Activated naive CD4-positive, alpha-beta T cell treated with anti-CD3 and anti-CD28 coated beads, Interleukin-2, amount 50 U/mL, for 24 hours (primary cell): ENCODE measurements at regions not wholly inside any gene's neighbourhood (a gene's known extent, or its start where the extent isn't known, plus 50 kb on each side); places are given as distances from the start of the nearest gene placed in this dataset.

Experiments
- H3K27ac Mint-ChIP-seq: one replicate; pipeline ENCODE4 v1.8.0; 2021; ENCODE audit warnings: mild to moderate bottlenecking, mixed read lengths
- H3K27me3 Mint-ChIP-seq: one replicate; pipeline ENCODE4 v1.8.0; 2021; ENCODE audit warnings: mixed read lengths
- H3K36me3 Mint-ChIP-seq: one replicate; pipeline ENCODE4 v1.8.0; 2021; ENCODE audit warnings: mixed read lengths
- H3K4me1 Mint-ChIP-seq: one replicate; pipeline ENCODE4 v1.8.0; 2021; ENCODE audit warnings: mixed read lengths
- H3K4me3 Mint-ChIP-seq: one replicate; pipeline ENCODE4 v1.8.0; 2021; ENCODE audit warnings: mild to moderate bottlenecking, mixed read lengths
- H3K9me3 Mint-ChIP-seq: one replicate; pipeline ENCODE4 v1.8.0; 2021; ENCODE audit warnings: mixed read lengths

DNA sequence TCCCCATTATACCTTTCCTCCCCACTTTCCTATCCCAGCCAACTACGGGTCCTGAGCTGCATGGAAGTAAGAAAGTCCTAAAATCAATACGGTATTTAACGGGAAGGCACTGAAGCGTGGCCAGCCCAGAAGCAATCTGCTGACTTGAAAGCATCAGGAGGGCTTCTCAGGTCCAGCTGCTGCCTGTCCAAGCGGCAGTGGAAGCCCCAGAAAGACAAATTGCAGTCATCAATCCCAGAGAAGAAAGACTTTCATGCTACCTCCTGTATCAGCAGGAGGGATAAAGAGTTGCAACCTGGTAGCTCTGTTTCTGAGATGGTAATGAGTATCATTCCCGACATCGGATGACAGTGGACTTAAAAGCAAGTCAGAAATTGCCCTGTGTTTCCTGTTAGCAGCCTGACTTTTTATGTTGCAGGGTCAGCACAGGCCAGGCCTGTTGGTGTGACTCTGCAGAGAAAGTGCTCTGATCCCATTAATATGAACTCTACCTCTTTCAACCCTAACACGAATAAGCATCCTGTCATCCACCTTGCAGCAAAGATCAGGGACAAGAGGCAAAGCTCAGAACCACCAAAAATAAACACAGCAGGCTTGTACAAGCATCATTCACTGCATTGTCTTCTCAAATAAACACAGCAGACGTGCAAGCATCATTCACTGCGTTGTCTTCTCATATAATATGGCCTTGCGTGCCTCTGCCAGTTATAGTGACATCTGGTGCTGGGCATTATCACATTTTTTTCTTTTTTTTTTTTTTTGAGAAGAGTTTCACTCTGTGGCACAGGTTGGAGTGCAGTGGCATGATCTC lies 358.6 kb upstream of the CDH11 start:
- no peak overlapping the region for H3K27ac Mint-ChIP-seq
- no peak overlapping the region for H3K4me3 Mint-ChIP-seq
- no peaks in the 10 kb centered on the region for H3K27me3 Mint-ChIP-seq
- H3K36me3 Mint-ChIP-seq: no peaks in the 10 kb centered on the region
- H3K9me3 Mint-ChIP-seq: no peaks in the 10 kb centered on the region
- H3K4me1 Mint-ChIP-seq: no peaks in the 10 kb centered on the region

DNA sequence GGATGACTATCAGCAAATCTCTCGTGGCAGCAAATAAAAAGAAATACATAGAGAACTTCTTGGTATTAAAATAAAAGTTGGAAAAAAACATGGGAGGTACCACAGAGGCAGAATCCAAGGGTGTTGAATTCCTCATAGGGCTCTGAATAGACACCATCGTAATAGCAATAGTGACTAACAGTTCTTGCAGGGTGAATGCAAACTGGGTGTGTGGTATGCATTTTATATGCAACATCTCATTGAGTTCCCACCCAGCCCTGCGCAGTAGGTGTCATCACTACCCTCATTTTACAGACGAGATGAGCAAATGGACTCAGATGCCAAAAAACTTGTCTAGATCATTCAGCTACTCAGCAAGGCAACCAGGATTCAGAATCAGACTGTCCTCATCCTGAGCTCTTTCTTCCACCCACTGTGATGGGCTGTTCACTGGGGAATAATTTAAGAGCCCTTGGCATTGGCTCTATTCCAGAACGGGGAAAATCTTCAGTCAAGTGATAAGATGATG lies 354.6 kb upstream of the CDH11 start:
- Mint-ChIP-seq H3K36me3 (no peaks in the 10 kb centered on the region), H3K27ac (no peak overlapping the region), H3K4me3 (no peak overlapping the region), H3K9me3 (no peaks in the 10 kb centered on the region), H3K4me1 (no peaks in the 10 kb centered on the region), H3K27me3 (no peaks in the 10 kb centered on the region)

DNA sequence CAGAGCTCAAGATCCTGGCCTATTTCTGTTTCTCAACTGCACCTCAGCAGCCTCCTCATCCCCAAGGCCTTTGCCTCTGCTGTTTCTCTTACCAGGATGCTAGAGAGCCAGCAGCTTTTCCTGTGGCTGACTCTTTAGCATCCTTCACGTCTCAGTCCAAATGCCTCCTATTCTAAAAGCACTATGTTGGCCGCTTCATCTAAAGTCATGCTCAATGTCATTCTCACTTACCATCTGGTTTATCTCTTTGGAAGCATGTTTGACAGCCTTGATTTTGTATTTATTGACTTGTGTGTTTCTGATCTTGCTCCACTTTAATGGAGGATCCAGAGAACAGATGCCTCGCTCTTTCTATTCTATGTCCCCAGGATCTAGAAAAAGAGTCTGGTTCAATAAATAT lies 351.8 kb upstream of the CDH11 start:
- no peaks in the 10 kb centered on the region for H3K9me3 Mint-ChIP-seq
- H3K27ac Mint-ChIP-seq: no peak overlapping the region
- H3K4me1 Mint-ChIP-seq: no peaks in the 10 kb centered on the region
- H3K4me3 Mint-ChIP-seq: no peak overlapping the region
- H3K36me3 Mint-ChIP-seq: no peaks in the 10 kb centered on the region
- no peaks in the 10 kb centered on the region for H3K27me3 Mint-ChIP-seq

DNA sequence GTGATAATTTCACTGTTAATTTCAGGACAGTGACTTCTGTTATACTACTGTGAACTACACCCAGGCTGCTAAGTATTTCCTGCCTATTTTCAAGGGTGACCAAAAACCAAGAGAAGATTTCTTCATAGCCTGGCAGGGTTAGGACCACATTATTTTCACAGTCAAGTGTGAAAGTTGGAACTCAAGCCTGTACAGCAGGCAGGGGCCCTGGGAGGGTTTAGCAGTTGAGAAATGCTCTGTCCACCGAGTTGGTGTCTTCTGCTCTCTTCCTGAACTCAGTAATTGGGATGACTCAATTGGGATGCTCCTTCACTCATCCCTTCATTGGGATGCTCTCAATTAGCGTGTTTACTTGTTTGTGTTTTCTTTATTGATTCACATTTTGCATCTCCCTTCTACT lies 347.3 kb upstream of the CDH11 start:
- Mint-ChIP-seq H3K27ac (no peak overlapping the region), H3K27me3 (no peaks in the 10 kb centered on the region), H3K4me3 (no peak overlapping the region)

DNA sequence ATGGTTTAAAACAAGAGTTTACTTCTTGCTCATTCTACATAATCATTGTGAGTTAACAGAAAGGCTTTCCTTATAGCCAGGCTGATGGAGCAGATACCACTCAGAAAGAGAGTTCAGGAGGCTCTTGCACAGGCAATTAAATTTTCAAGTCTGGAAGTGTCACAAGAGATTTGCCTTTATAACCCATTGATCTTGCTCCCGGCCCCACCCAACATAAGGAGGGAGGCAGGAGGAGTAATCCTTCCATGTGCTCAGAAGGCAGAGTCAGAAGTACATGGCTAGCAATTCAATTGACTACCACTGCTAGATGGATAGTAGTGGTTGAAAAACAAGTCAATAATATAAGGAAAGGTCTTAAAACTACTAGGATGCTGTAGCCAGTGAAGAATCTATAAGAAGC lies 346.3 kb upstream of the CDH11 start:
- peaks cover 5% of the 10 kb centered on the region for H3K9me3 Mint-ChIP-seq
- H3K27ac Mint-ChIP-seq: no peak overlapping the region
- no peaks in the 10 kb centered on the region for H3K4me1 Mint-ChIP-seq
- no peaks in the 10 kb centered on the region for H3K27me3 Mint-ChIP-seq
- no peak overlapping the region for H3K4me3 Mint-ChIP-seq
- H3K36me3 Mint-ChIP-seq: no peaks in the 10 kb centered on the region

More for the DNA sequence above, 347.3 kb upstream of the CDH11 start:
- H3K9me3 Mint-ChIP-seq: peaks cover 5% of the 10 kb centered on the region
- no peaks in the 10 kb centered on the region for H3K4me1 Mint-ChIP-seq
- no peaks in the 10 kb centered on the region for H3K36me3 Mint-ChIP-seq

DNA sequence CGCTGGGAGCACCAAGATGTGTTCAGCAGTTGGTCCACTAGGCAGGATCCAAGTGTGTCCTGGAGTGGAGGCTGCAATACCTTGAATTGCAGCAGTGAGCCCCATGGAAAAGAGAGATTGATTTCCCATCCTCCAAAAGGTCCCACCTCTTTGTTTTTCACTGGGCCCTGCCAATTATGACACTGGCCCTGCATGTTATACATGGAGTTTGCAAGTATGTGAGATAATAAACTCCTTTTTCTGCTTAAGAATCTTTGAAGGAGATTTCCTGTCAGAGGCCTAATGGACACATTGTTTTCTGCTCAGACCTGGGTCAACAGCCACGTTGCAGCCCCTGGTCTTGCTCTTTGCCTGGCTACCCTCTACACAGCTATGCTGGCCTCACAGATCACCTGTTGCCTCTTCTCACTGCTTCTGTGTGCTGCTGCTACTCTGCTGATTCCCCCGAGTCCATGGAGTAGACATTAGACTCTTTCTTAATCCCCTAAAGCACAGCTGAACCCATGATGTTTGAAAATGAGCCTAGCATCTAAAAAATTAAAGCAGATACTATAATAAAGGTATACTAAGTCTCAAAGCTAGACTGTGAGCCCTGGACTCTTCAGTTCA lies 341.9 kb upstream of the CDH11 start:
- Mint-ChIP-seq H3K4me1 (no peaks in the 10 kb centered on the region), H3K27me3 (no peaks in the 10 kb centered on the region), H3K4me3 (no peak overlapping the region), H3K27ac (no peak overlapping the region), H3K36me3 (no peaks in the 10 kb centered on the region), H3K9me3 (peaks cover 15% of the 10 kb centered on the region)

DNA sequence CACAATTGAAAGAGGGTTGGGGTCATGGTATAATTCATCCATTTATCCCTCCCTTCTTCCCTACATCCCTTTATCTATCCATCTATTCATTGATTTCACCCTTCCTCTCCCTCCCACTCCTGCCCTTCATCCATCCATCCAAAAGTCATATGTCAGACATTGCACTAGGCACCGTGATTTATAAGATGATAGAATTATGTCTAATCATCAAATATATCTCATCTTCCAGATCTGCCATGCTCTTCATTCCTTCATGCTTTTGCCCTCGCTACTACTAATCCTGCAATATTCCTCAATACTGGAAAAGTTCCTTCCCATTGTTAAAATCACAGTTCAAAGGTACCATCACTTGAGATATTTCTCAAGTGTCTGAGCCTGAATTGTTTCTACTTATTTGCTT lies 335.2 kb upstream of the CDH11 start:
- Mint-ChIP-seq H3K27me3 (no peaks in the 10 kb centered on the region), H3K9me3 (peaks cover 20% of the 10 kb centered on the region), H3K36me3 (no peaks in the 10 kb centered on the region), H3K27ac (no peak overlapping the region), H3K4me1 (no peaks in the 10 kb centered on the region), H3K4me3 (no peak overlapping the region)

DNA sequence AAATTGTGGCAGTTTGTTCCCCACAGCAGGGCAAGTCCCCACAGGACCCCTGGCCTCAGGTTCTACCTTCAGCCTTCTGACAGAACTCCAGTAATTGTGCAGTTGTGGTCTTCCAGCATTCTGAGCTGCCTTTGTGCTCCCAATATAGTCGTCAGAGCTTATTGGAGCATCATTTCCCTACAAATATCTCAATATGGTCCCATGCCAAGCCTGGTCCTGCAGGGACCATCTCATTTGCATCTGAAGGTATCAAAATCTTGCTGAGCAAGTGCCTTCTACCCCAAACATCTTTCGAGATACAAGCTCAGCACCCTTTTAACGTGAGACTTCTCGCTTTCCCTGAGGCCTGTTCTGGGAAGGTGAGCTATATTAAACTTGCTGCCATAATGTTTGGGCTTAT lies 333.9 kb upstream of the CDH11 start:
- H3K36me3 Mint-ChIP-seq: no peaks in the 10 kb centered on the region
- no peaks in the 10 kb centered on the region for H3K27me3 Mint-ChIP-seq
- no peak overlapping the region for H3K27ac Mint-ChIP-seq
- H3K4me1 Mint-ChIP-seq: no peaks in the 10 kb centered on the region
- H3K9me3 Mint-ChIP-seq: peaks cover 14% of the 10 kb centered on the region
- H3K4me3 Mint-ChIP-seq: no peak overlapping the region

DNA sequence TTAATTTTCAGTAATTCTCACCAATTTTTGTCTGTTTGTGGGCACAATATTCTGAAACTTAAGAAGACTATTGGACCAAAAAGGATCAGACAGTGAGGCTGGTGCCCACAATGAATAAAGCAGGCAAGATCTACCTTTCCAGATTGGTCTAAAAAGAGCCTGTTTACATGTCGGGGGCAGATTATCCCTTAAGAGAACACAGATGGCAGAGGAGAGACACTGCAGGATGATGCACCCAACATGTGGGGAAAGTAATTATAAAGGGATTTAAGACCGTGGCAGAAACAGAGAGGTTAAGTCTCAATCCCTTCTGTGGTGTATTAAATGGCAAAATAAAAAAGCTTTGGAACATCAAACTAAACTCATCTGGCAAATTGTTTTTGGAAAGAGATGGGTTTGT lies 331.8 kb upstream of the CDH11 start:
- H3K4me3 Mint-ChIP-seq: no peak overlapping the region
- peaks cover 19% of the 10 kb centered on the region for H3K9me3 Mint-ChIP-seq
- H3K36me3 Mint-ChIP-seq: no peaks in the 10 kb centered on the region
- H3K27ac Mint-ChIP-seq: no peak overlapping the region
- H3K27me3 Mint-ChIP-seq: no peaks in the 10 kb centered on the region
- no peaks in the 10 kb centered on the region for H3K4me1 Mint-ChIP-seq

DNA sequence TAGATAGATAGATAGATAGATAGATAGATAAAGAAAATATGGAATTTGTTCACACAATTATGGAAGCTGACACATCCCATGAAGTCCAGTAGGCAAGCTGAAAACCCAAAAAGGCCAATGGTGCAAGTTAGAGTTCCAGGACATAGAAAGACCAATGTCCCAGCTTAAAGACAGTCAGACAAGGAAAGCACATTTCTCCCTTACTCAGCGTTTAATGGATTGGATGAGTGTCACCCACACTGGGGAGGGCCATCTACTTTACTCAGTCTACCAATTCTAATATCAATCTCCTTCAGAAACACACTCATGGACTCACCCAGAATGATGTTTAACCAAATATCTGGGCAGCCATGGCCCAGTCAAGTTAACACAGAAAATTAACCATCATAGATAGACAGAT lies 327.7 kb upstream of the CDH11 start:
- Mint-ChIP-seq H3K4me3 (no peak overlapping the region), H3K27me3 (no peaks in the 10 kb centered on the region), H3K27ac (no peak overlapping the region)

DNA sequence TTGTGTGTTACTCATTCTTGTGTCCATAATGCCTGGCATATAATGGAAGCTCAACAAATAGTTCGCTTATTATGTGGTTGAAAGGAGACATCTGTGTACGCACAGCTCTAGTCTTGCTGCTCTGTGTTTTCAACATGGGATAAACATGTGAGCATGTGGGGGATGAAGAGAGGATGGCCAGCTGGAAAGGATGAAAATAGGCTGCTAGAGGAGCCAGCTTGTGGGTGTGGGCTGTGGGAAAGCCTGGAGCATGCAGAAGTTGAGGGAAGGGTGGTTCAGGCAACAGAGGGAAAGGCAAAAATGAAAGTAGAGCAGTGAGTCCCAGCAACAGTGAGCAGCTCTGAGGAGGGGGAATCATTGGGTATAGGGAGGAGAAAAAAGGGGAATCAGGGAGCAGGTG lies 324.6 kb upstream of the CDH11 start:
- no peak overlapping the region for H3K27ac Mint-ChIP-seq

More for the DNA sequence above, 327.7 kb upstream of the CDH11 start:
- Mint-ChIP-seq H3K9me3 (peaks cover 15% of the 10 kb centered on the region), H3K36me3 (no peaks in the 10 kb centered on the region), H3K4me1 (no peaks in the 10 kb centered on the region)

DNA sequence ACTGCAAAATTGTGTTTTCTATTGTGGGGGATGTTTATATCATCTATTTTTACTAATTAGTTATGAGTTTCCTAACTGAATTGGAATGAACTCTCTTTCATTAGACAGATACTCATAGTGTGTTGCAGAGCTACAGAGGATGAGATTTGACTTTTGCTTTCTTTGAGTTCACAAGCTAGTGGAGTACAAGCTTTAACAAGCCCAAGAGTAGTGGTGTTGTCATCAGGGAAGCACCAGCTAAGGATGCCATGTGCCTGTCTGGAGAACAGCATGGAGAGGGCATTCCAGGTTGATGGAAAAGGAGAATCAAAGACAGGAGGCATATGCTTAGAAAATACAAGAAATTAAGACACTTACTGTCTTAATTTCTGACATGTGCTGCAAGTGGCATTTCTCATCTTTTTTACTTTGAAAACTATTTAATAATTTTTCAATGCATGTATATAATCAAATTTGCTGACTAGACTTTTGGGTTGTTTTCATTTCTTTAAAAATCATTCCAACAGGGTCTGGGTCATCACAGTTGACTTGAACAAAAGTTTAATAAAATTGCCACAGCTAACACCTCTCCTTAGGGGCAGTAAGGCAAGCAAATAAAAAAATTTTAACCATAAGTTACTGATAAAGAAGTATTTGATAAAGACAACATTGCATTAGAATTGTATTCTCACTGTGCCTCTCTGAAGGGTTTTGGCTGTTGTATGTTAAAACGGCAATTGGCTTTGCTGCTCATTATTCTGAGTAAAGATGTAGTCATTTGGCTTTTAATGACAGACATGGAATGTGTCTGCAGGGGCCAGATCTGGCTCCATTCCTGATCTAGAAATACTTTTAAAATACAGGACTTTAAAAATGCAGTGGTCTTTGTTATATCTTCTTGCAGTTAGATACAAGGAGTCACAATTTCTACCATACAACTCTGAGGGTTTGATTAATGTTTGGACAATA lies 323.7 kb upstream of the CDH11 start:
- Mint-ChIP-seq H3K27ac (no peak overlapping the region), H3K36me3 (no peaks in the 10 kb centered on the region), H3K9me3 (peaks cover 12% of the 10 kb centered on the region), H3K4me1 (no peaks in the 10 kb centered on the region), H3K27me3 (no peaks in the 10 kb centered on the region), H3K4me3 (no peak overlapping the region)

More for the DNA sequence above, 324.6 kb upstream of the CDH11 start:
- Mint-ChIP-seq H3K4me3 (no peak overlapping the region), H3K36me3 (no peaks in the 10 kb centered on the region), H3K9me3 (peaks cover 12% of the 10 kb centered on the region), H3K27me3 (no peaks in the 10 kb centered on the region), H3K4me1 (no peaks in the 10 kb centered on the region)

DNA sequence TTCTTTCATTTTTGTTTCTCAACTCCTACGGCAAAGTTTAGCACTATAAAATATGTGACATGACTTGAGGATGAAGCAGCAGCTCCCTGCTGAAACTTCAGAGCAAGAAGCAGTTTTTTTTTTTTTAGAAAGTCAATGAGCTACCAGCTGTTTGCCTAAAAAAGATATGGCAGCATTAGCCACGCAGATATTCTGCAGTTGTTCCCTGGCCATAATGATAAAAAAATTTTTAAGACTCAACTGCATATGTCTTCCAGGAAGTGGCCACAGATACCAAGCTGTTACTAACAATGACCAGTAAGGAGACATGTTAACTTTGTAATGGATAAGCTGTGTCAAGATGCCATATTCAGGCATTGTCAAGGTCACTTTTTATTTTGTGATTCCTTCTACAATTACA lies 319.6 kb upstream of the CDH11 start:
- no peak overlapping the region for H3K4me3 Mint-ChIP-seq
- no peaks in the 10 kb centered on the region for H3K27me3 Mint-ChIP-seq
- no peaks in the 10 kb centered on the region for H3K4me1 Mint-ChIP-seq
- no peaks in the 10 kb centered on the region for H3K36me3 Mint-ChIP-seq
- H3K27ac Mint-ChIP-seq: no peak overlapping the region
- H3K9me3 Mint-ChIP-seq: peaks cover 6% of the 10 kb centered on the region

DNA sequence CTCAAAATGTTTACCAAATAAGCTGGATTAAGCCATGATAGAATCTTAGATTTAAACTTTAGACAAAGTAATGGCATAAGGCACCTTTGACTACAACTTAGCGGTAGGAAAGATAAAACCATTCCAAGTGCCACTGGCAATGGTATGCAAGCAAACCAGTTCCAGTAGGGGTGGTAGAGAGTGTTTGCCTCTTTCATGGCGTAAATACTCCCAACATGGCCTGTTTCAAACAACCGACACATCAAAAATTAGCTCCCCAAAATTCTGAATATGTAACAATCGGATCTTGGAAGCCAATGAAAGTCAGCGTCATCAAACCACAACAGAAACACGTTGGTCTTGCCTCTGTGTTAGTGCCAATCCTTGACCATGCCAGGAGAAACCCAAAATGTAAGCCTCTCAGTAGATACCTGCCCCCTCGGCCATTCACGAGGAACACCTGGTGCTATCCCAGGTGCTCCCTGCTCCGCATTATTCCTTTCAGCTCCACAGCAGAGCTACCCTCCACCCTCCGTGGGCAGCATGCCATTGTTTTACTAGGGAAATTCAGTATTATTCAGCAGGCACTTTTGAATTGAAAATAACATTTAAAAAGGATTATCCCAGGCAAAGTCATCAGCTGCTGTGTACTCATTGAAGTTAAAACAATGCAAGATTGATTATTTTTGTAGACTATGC lies 307.8 kb upstream of the CDH11 start:
- no peaks in the 10 kb centered on the region for H3K36me3 Mint-ChIP-seq
- no peaks in the 10 kb centered on the region for H3K4me1 Mint-ChIP-seq
- no peaks in the 10 kb centered on the region for H3K27me3 Mint-ChIP-seq

DNA sequence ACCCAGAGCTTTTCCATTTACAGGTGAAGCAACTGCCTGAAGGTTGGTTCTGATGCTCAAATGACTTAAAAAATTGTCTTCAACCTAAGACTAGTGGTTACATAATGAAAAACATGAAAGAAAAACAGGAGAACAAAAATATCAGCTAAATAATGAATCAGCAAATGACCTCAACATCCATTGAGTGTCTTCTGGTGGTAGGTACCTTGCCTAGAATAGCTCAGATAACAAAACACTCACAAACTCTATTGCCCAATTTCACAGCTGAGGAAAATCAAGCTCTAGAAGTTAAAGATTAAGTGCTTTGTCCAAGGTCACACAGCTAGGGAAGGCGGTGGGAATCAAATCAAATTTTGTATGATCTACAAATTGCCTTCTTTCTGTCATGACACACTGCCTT lies 304.6 kb upstream of the CDH11 start:
- Mint-ChIP-seq H3K4me3 (no peak overlapping the region), H3K27me3 (no peaks in the 10 kb centered on the region), H3K36me3 (no peaks in the 10 kb centered on the region), H3K27ac (no peak overlapping the region), H3K4me1 (no peaks in the 10 kb centered on the region), H3K9me3 (no peaks in the 10 kb centered on the region)

More for the DNA sequence above, 307.8 kb upstream of the CDH11 start:
- Mint-ChIP-seq H3K4me3 (no peak overlapping the region), H3K9me3 (no peaks in the 10 kb centered on the region), H3K27ac (no peak overlapping the region)
